ENCODE measurements at regions not wholly inside any gene's neighbourhood (a gene's known extent, or its start where the extent isn't known, plus 50 kb on each side); places are given as distances from the start of the nearest gene placed in this dataset.

DNA sequence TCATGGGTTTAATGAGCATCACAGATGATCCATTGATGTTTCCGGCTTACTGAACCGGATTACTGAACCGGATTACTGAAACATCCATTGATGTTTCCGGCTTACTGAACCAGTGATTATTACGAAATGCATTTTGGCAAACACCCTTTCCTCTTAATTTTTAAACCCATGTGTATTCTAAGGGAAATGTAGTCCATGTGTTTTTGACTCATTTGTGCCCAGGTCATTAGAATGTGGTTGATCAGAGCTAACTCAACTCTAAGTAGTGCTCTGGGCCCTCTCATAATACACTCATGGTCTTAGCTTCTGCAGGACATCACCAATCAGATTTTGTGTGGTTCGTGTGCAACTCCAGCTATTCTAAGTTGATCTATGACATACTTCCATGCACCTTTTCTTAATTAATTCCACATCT lies 141.6 kb downstream of the SPATA18 start:
- CTCF ChIA-PET: no interaction called here
- H3K27ac ChIP-seq (ENCODE audit: low read depth, low read length): no peak overlapping the region
- ATAC-seq (no peak), DNase-seq (ENCODE audit: low read depth, low spot score) (no peak)
- no peak overlapping the region for H3K4me2 ChIP-seq (ENCODE audit: low read length)
- no peak overlapping the region for H2AFZ ChIP-seq (ENCODE audit: low read depth, low read length, poor library complexity, severe bottlenecking)
- no peaks in the 10 kb centered on the region for H3K79me2 ChIP-seq (ENCODE audit: insufficient read depth, low read length)
- TF ChIP-seq CBX3 (IDR thresholded peaks at IDR 0.05; ENCODE audit: low read depth) (no peak), YY1 (IDR thresholded peaks at IDR 0.05; ENCODE audit: extremely low read depth, insufficient replicate concordance, low read depth, low read length) (no peak), EGR1 (IDR thresholded peaks at IDR 0.05; ENCODE audit: low read depth) (no peak), SRF (IDR thresholded peaks at IDR 0.05; ENCODE audit: low read depth) (no peak), RAD21 (IDR thresholded peaks at IDR 0.05; ENCODE audit: low read depth) (no peak), POLR2AphosphoS5 (IDR thresholded peaks at IDR 0.05; ENCODE audit: low read depth, low read length) (no peak), REST (IDR thresholded peaks at IDR 0.05; ENCODE audit: low read depth) (no peak), ZNF274 (IDR thresholded peaks at IDR 0.05; ENCODE audit: low read depth, low read length) (no peak)
- TF ChIP-seq, protein P1, sequence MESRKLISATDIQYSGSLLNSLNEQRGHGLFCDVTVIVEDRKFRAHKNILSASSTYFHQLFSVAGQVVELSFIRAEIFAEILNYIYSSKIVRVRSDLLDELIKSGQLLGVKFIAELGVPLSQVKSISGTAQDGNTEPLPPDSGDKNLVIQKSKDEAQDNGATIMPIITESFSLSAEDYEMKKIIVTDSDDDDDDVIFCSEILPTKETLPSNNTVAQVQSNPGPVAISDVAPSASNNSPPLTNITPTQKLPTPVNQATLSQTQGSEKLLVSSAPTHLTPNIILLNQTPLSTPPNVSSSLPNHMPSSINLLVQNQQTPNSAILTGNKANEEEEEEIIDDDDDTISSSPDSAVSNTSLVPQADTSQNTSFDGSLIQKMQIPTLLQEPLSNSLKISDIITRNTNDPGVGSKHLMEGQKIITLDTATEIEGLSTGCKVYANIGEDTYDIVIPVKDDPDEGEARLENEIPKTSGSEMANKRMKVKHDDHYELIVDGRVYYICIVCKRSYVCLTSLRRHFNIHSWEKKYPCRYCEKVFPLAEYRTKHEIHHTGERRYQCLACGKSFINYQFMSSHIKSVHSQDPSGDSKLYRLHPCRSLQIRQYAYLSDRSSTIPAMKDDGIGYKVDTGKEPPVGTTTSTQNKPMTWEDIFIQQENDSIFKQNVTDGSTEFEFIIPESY (IDR thresholded peaks at IDR 0.05; ENCODE audit: extremely low read depth, insufficient replicate concordance, low read length): no peak
- TF ChIP-seq, protein P2, sequence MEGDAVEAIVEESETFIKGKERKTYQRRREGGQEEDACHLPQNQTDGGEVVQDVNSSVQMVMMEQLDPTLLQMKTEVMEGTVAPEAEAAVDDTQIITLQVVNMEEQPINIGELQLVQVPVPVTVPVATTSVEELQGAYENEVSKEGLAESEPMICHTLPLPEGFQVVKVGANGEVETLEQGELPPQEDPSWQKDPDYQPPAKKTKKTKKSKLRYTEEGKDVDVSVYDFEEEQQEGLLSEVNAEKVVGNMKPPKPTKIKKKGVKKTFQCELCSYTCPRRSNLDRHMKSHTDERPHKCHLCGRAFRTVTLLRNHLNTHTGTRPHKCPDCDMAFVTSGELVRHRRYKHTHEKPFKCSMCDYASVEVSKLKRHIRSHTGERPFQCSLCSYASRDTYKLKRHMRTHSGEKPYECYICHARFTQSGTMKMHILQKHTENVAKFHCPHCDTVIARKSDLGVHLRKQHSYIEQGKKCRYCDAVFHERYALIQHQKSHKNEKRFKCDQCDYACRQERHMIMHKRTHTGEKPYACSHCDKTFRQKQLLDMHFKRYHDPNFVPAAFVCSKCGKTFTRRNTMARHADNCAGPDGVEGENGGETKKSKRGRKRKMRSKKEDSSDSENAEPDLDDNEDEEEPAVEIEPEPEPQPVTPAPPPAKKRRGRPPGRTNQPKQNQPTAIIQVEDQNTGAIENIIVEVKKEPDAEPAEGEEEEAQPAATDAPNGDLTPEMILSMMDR (IDR thresholded peaks at IDR 0.05 in 2 of 3, conservative IDR thresholded peaks at IDR 0.05 in 1 of 3; ENCODE audit: borderline replicate concordance in 1 of 3, insufficient read depth in 1 of 3, low read depth in 2 of 3, low read length in 2 of 3): no peak
- TF ChIP-seq, protein P3, sequence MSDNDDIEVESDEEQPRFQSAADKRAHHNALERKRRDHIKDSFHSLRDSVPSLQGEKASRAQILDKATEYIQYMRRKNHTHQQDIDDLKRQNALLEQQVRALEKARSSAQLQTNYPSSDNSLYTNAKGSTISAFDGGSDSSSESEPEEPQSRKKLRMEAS (IDR thresholded peaks at IDR 0.05): no peak
- no TSS peak for BruUV-seq (replicated peaks)
- POLR2A ChIA-PET: no interaction called here
- H3K9me3 ChIP-seq (ENCODE audit: control insufficient read depth in 1 of 2, insufficient read depth in 1 of 2, low read depth in 1 of 2, low read length in 2 of 2): no peaks in the 10 kb centered on the region
- intact Hi-C loops (cut with micrococcal nuclease): no loop called here
- H3K4me1 ChIP-seq (ENCODE audit: control insufficient read depth in 1 of 2, insufficient read depth in 2 of 2, low read length in 2 of 2): no peaks in the 10 kb centered on the region
- H3K36me3 ChIP-seq (ENCODE audit: control insufficient read depth in 1 of 2, insufficient read depth in 2 of 2, low read length in 2 of 2): no peaks in the 10 kb centered on the region
- H3K9me2 ChIP-seq (ENCODE audit: insufficient read depth): no peaks in the 10 kb centered on the region
- no peak overlapping the region for H3K4me3 ChIP-seq (replicated peaks in 1 of 2; ENCODE audit: low read depth in 1 of 2, low read length in 2 of 2)
- H4K20me1 ChIP-seq (ENCODE audit: insufficient read depth): no peaks in the 10 kb centered on the region
- peaks cover 19% of the 10 kb centered on the region; the same call in 1 of the 2 replicates for H3K27me3 ChIP-seq (ENCODE audit: insufficient read depth, low read length)
- RAD21 ChIA-PET (ENCODE audit: low non-redundant PET in 1 of 2, low total read pairs in 2 of 2, uncharacterized antibody in 2 of 2, unreplicated experiment in 2 of 2): no interaction called here
- no peak overlapping the region for H3K9ac ChIP-seq (ENCODE audit: low read length)
